ENCODE measurements at regions not wholly inside any gene's neighbourhood (a gene's known extent, or its start where the extent isn't known, plus 50 kb on each side); places are given as distances from the start of the nearest gene placed in this dataset.

DNA sequence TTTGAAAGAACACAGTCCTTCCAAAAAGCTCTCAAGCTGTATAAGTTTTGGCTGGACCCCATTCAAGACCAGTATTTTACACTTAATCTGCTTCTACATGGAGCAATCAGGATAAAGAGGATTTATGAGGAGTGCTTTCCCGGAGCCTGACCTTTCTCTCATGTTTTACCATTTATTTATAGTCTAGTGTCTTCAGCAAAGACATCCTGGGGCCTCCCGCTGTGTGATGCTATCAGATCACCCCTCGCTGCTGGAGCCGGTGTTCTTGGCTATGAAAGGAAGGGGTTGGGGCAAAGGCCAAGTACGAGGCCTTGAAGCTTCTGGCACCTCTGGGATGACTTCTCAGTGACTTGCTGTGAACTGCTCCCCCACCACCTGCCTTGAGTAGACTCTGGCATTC, 189.6 kb downstream of the ADAMTS15 start:
- TF ChIP-seq POLR2A (IDR thresholded peaks at IDR 0.05; ENCODE audit: low read length): no peak
- no peak for TF ChIP-seq GATA1 (IDR thresholded peaks at IDR 0.05; ENCODE audit: low read depth, low read length)
